HG03108 (cell line): ENCODE measurements at regions not wholly inside any gene's neighbourhood (a gene's known extent, or its start where the extent isn't known, plus 50 kb on each side); places are given as distances from the start of the nearest gene placed in this dataset.
"Not testable (repeated sequence)": the region's sequence is repeated elsewhere in the genome, so short reads cannot be mapped to it uniquely, and the experiment has no call there.

Experiments
- ATAC-seq: cut with Tn5 transposase; IDR thresholded peaks from one replicate; pipeline ENCODE4 v1.9.1; 2021; ENCODE audit warnings: moderate library complexity; ENCODE audit not compliant: unreplicated experiment

GRCh38 chr5:102154791-102155605, 141.1 kb downstream of the SLCO4C1 start:
- not testable (repeated sequence) for ATAC-seq

- no peak for ATAC-seq
Observed at GRCh38 chr5:102154291-102154690, 141.8 kb downstream of the SLCO4C1 start.

- no peak for ATAC-seq
Observed at GRCh38 chr5:102153003-102153759, 142.9 kb downstream of the SLCO4C1 start.

GRCh38 chr5:102139029-102139428, 157.1 kb downstream of the SLCO4C1 start:
- ATAC-seq = no peak

- ATAC-seq = no peak
Observed at GRCh38 chr5:102138243-102138653, 157.8 kb downstream of the SLCO4C1 start.

GRCh38 chr5:102130890-102131289, 165.2 kb downstream of the SLCO4C1 start:
- ATAC-seq = no peak

GRCh38 chr5:102130386-102130785, 165.7 kb downstream of the SLCO4C1 start:
- no peak for ATAC-seq

GRCh38 chr5:102119252-102119651, 176.8 kb downstream of the SLCO4C1 start:
- no peak for ATAC-seq

- no peak for ATAC-seq
Observed at GRCh38 chr5:102115736-102116135, 180.3 kb downstream of the SLCO4C1 start.

GRCh38 chr5:102114525-102115069, 181.5 kb downstream of the SLCO4C1 start:
- ATAC-seq = no peak

- ATAC-seq = no peak
Observed at GRCh38 chr5:102107865-102108264, 188.2 kb downstream of the SLCO4C1 start.

GRCh38 chr5:102106599-102106998, 189.5 kb downstream of the SLCO4C1 start:
- ATAC-seq = no peak

- ATAC-seq = no peak
Observed at GRCh38 chr5:102099766-102100331, 196.2 kb downstream of the SLCO4C1 start.

GRCh38 chr5:102099083-102099482, 197.0 kb downstream of the SLCO4C1 start:
- not testable (repeated sequence) for ATAC-seq

GRCh38 chr5:102098606-102099005, 197.5 kb downstream of the SLCO4C1 start:
- not testable (repeated sequence) for ATAC-seq

- ATAC-seq = peak; percentile 80
Observed at GRCh38 chr5:102090770-102091169, 205.3 kb downstream of the SLCO4C1 start.

GRCh38 chr5:102089883-102090282, 206.2 kb downstream of the SLCO4C1 start:
- no peak for ATAC-seq

- no peak for ATAC-seq
Observed at GRCh38 chr5:102087906-102088305, 208.2 kb downstream of the SLCO4C1 start.

- no peak for ATAC-seq
Observed at GRCh38 chr5:102080288-102080687, 215.8 kb downstream of the SLCO4C1 start.

- no peak for ATAC-seq
Observed at GRCh38 chr5:102077920-102078319, 218.2 kb downstream of the SLCO4C1 start.

- ATAC-seq = no peak
Observed at GRCh38 chr5:102069974-102070373, 226.1 kb downstream of the SLCO4C1 start.
